Stimulated activated CD4-positive, alpha-beta T cell treated with anti-CD3 and anti-CD28 coated beads, Interleukin-12 subunit alpha, Interleukin-12 subunit beta, amount 100 ng/mL, for 24 hours (primary cell): ENCODE measurements at regions not wholly inside any gene's neighbourhood (a gene's known extent, or its start where the extent isn't known, plus 50 kb on each side); places are given as distances from the start of the nearest gene placed in this dataset.

ENCODE experiments used
- DNase-seq, 2 experiments: peaks; one replicate each; pipeline ENCODE4 v3.0.0-alpha.2; 2020; ENCODE audit warnings: low read depth in 2 of 2

GRCh38 chr20:48300529-48300928 lies 515.2 kb upstream of the SULF2 start:
- DNase-seq, result no peak

- DNase-seq, result no peak
Observed at GRCh38 chr20:48298851-48299484, 513.7 kb upstream of the SULF2 start.

GRCh38 chr20:48298433-48298832 lies 513.2 kb upstream of the SULF2 start:
- no peak for DNase-seq

GRCh38 chr20:48295966-48296421 lies 510.7 kb upstream of the SULF2 start:
- no peak for DNase-seq

GRCh38 chr20:48295445-48295903 lies 510.2 kb upstream of the SULF2 start:
- no peak for DNase-seq

GRCh38 chr20:48294942-48295341 lies 509.7 kb upstream of the SULF2 start:
- no peak for DNase-seq

- no peak for DNase-seq
Observed at GRCh38 chr20:48294196-48294595, 508.9 kb upstream of the SULF2 start.

- DNase-seq, result no peak
Observed at GRCh38 chr20:48293671-48294070, 508.4 kb upstream of the SULF2 start.

GRCh38 chr20:48292806-48293205 lies 507.5 kb upstream of the SULF2 start:
- no peak for DNase-seq

GRCh38 chr20:48291896-48292295 lies 506.6 kb upstream of the SULF2 start:
- DNase-seq, result no peak

- DNase-seq, result no peak
Observed at GRCh38 chr20:48288930-48289507, 503.7 kb upstream of the SULF2 start.

GRCh38 chr20:48287552-48288170 lies 502.4 kb upstream of the SULF2 start:
- no peak for DNase-seq

- no peak for DNase-seq
Observed at GRCh38 chr20:48287021-48287494, 501.8 kb upstream of the SULF2 start.

GRCh38 chr20:48286601-48287000 lies 501.3 kb upstream of the SULF2 start:
- DNase-seq, result no peak

GRCh38 chr20:48285656-48286055 lies 500.4 kb upstream of the SULF2 start:
- DNase-seq, result no peak

GRCh38 chr20:48284837-48285236 lies 499.6 kb upstream of the SULF2 start:
- no peak for DNase-seq

- no peak for DNase-seq
Observed at GRCh38 chr20:48284315-48284714, 499.0 kb upstream of the SULF2 start.

- DNase-seq, result no peak
Observed at GRCh38 chr20:48283470-48284110, 498.3 kb upstream of the SULF2 start.

GRCh38 chr20:48282591-48283228 lies 497.4 kb upstream of the SULF2 start:
- no peak for DNase-seq

GRCh38 chr20:48281501-48281900 lies 496.2 kb upstream of the SULF2 start:
- no peak for DNase-seq

GRCh38 chr20:48278961-48279481 lies 493.7 kb upstream of the SULF2 start:
- DNase-seq, result no peak

- DNase-seq, result no peak
Observed at GRCh38 chr20:48277266-48277665, 492.0 kb upstream of the SULF2 start.
